WTC11 (cell line): ENCODE measurements at regions not wholly inside any gene's neighbourhood (a gene's known extent, or its start where the extent isn't known, plus 50 kb on each side); places are given as distances from the start of the nearest gene placed in this dataset.

Source experiments
- ATAC-seq: fragments of 200-7000 bp; cut with Tn5 transposase; 2 replicates; pipeline ENCODE4 v1.10.0; 2021; ENCODE audit warnings: mild to moderate bottlenecking, moderate library complexity
- CTCF ChIA-PET: fragments of 300-600 bp; sonication (Branson Sonifier 250); formaldehyde crosslinking; loops from one replicate; lab custom pipeline; 2021; ENCODE audit warnings: antibody characterized with exemption; lab: Charles Lee
- POLR2A ChIA-PET: fragments of 350-600 bp; sonication (Branson Sonifier 250); formaldehyde crosslinking; loops from one replicate; lab custom pipeline; 2021; ENCODE audit warnings: antibody characterized with exemption; lab: Charles Lee
- DNase-seq: peaks from one replicate; pipeline ENCODE4 v3.0.0; 2021; ENCODE audit warnings: low spot score
- H3K27ac Mint-ChIP-seq: 2 replicates; pipeline ENCODE4 v1.8.0; 2021; ENCODE audit warnings: mixed read lengths
- H3K27me3 Mint-ChIP-seq: 2 replicates; pipeline ENCODE4 v1.8.0; 2021; ENCODE audit warnings: low read depth, mild to moderate bottlenecking, moderate library complexity, mixed read lengths
- H3K36me3 Mint-ChIP-seq: 2 replicates; pipeline ENCODE4 v1.8.0; 2021; ENCODE audit warnings: mixed read lengths
- H3K4me1 Mint-ChIP-seq: 2 replicates; pipeline ENCODE4 v1.8.0; 2022; ENCODE audit warnings: mixed read lengths
- H3K4me3 Mint-ChIP-seq: 2 replicates; pipeline ENCODE4 v1.8.0; 2021; ENCODE audit warnings: mild to moderate bottlenecking, moderate library complexity, mixed read lengths
- H3K9me3 Mint-ChIP-seq: 2 replicates; pipeline ENCODE4 v1.8.0; 2021; ENCODE audit warnings: mixed read lengths
- ATF1 ChIP-seq: sonication (generic); formaldehyde crosslinking; IDR thresholded peaks from 2 replicates; pipeline ENCODE4 v1.8.1; 2023; ENCODE audit warnings: mild to moderate bottlenecking, moderate library complexity, missing genetic modification reagents
- CREM ChIP-seq: sonication (generic); formaldehyde crosslinking; IDR thresholded peaks from 2 replicates; pipeline ENCODE4 v1.8.1; 2022; ENCODE audit warnings: mild to moderate bottlenecking, missing genetic modification reagents, moderate library complexity
- E2F1 ChIP-seq: sonication (generic); formaldehyde crosslinking; IDR thresholded peaks from 2 replicates; pipeline ENCODE4 v1.8.0; 2022; ENCODE audit warnings: mild to moderate bottlenecking, missing genetic modification reagents
- E2F4 ChIP-seq: sonication (generic); formaldehyde crosslinking; IDR thresholded peaks from 2 replicates; pipeline ENCODE4 v1.8.1; 2022; ENCODE audit warnings: low read depth, mild to moderate bottlenecking, moderate library complexity, missing genetic modification reagents, borderline replicate concordance
- ESRRA ChIP-seq: sonication (generic); formaldehyde crosslinking; IDR thresholded peaks from 2 replicates; pipeline ENCODE4 v1.8.1; 2022; ENCODE audit warnings: mild to moderate bottlenecking, missing genetic modification reagents, borderline replicate concordance
- FOXP4 ChIP-seq: sonication (generic); formaldehyde crosslinking; IDR thresholded peaks from 2 replicates; pipeline ENCODE4 v1.8.0; 2022; ENCODE audit warnings: mild to moderate bottlenecking, missing genetic modification reagents
- JUN ChIP-seq: sonication (generic); formaldehyde crosslinking; IDR thresholded peaks from 2 replicates; pipeline ENCODE4 v1.8.0; 2023; ENCODE audit warnings: mild to moderate bottlenecking, missing genetic modification reagents
- PRDM15 ChIP-seq: sonication (generic); formaldehyde crosslinking; IDR thresholded peaks from 2 replicates; pipeline ENCODE4 v1.8.0; 2022; ENCODE audit warnings: missing genetic modification reagents
- RORB ChIP-seq: fragments of 250-450 bp; sonication (Bioruptor Pico); IDR thresholded peaks from 2 replicates; pipeline ENCODE4 v1.9.0; 2021; ENCODE audit warnings: mild to moderate bottlenecking
- SMAD4 ChIP-seq: sonication (generic); formaldehyde crosslinking; IDR thresholded peaks from 2 replicates; pipeline ENCODE4 v1.8.0; 2022; ENCODE audit warnings: mild to moderate bottlenecking, missing genetic modification reagents
- SOX15 ChIP-seq: fragments of 250-450 bp; sonication (Bioruptor Pico); IDR thresholded peaks from 2 replicates; pipeline ENCODE4 v1.9.0; 2021; ENCODE audit warnings: mild to moderate bottlenecking
- TEAD1 ChIP-seq: sonication (generic); formaldehyde crosslinking; IDR thresholded peaks from 2 replicates; pipeline ENCODE4 v1.8.0; 2022; ENCODE audit warnings: mild to moderate bottlenecking, missing genetic modification reagents
- ZNF138 ChIP-seq: sonication (generic); formaldehyde crosslinking; conservative IDR thresholded peaks from 2 replicates; pipeline ENCODE4 v1.8.1; 2022; ENCODE audit warnings: mild to moderate bottlenecking, moderate library complexity, missing genetic modification reagents
- ZNF281 ChIP-seq: sonication (generic); formaldehyde crosslinking; IDR thresholded peaks from 2 replicates; pipeline ENCODE4 v1.8.0; 2023; ENCODE audit warnings: mild to moderate bottlenecking, missing genetic modification reagents
- ZNF396 ChIP-seq: fragments of 250-450 bp; sonication (Bioruptor Pico); IDR thresholded peaks from 2 replicates; pipeline ENCODE4 v1.8.0; 2021; ENCODE audit warnings: mild to moderate bottlenecking, moderate library complexity, borderline replicate concordance
- ZNF532 ChIP-seq: fragments of 250-450 bp; sonication (Bioruptor Pico); IDR thresholded peaks from 2 replicates; pipeline ENCODE4 v1.9.0; 2021; ENCODE audit warnings: mild to moderate bottlenecking, borderline replicate concordance
- TF ChIP-seq, protein P1 (sequence below): sonication (generic); formaldehyde crosslinking; IDR thresholded peaks from 2 replicates; pipeline ENCODE4 v1.8.1; 2023; ENCODE audit warnings: mild to moderate bottlenecking, missing genetic modification reagents
- TF ChIP-seq, protein P2 (sequence below): sonication (generic); formaldehyde crosslinking; IDR thresholded peaks from 2 replicates; pipeline ENCODE4 v1.8.1; 2023; ENCODE audit warnings: mild to moderate bottlenecking, missing genetic modification reagents, moderate library complexity

GRCh38 chr17:13421581-13422130 lies 180.1 kb downstream of the HS3ST3A1 start:
- Mint-ChIP-seq H3K9me3 (peaks cover 5% of the 10 kb centered on the region), H3K27ac (no peak overlapping the region), H3K36me3 (no peaks in the 10 kb centered on the region), H3K27me3 (no peaks in the 10 kb centered on the region; the same call in 1 of the 2 replicates), H3K4me3 (no peak overlapping the region), H3K4me1 (no peaks in the 10 kb centered on the region)
- POLR2A ChIA-PET, result no interaction called here
- DNase-seq (no peak), ATAC-seq (no peak)
- CTCF ChIA-PET, result no interaction called here
- no peak for TF ChIP-seq ESRRA (CRISPR knock-in tag)
- TF ChIP-seq, protein P1, sequence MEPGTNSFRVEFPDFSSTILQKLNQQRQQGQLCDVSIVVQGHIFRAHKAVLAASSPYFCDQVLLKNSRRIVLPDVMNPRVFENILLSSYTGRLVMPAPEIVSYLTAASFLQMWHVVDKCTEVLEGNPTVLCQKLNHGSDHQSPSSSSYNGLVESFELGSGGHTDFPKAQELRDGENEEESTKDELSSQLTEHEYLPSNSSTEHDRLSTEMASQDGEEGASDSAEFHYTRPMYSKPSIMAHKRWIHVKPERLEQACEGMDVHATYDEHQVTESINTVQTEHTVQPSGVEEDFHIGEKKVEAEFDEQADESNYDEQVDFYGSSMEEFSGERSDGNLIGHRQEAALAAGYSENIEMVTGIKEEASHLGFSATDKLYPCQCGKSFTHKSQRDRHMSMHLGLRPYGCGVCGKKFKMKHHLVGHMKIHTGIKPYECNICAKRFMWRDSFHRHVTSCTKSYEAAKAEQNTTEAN (CRISPR knock-in tag), result no peak
- no peak for TF ChIP-seq ZNF281 (CRISPR knock-in tag)
- no peak for TF ChIP-seq JUN (CRISPR knock-in tag)
- TF ChIP-seq ATF1 (CRISPR knock-in tag), result no peak
- no peak for TF ChIP-seq SOX15
- no peak for TF ChIP-seq E2F1
- no peak for TF ChIP-seq RORB (CRISPR knock-in tag)
- TF ChIP-seq ZNF396, result no peak
- TF ChIP-seq FOXP4, result no peak
- TF ChIP-seq ZNF532 (CRISPR knock-in tag), result no peak
- no peak for TF ChIP-seq CREM (CRISPR knock-in tag)
- TF ChIP-seq ZNF138 (CRISPR knock-in tag), result no peak
- TF ChIP-seq, protein P2, sequence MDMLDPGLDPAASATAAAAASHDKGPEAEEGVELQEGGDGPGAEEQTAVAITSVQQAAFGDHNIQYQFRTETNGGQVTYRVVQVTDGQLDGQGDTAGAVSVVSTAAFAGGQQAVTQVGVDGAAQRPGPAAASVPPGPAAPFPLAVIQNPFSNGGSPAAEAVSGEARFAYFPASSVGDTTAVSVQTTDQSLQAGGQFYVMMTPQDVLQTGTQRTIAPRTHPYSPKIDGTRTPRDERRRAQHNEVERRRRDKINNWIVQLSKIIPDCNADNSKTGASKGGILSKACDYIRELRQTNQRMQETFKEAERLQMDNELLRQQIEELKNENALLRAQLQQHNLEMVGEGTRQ, result no peak
- TF ChIP-seq E2F4 (CRISPR knock-in tag), result no peak
- TF ChIP-seq SMAD4 (CRISPR knock-in tag), result no peak
- TF ChIP-seq PRDM15 (CRISPR knock-in tag), result no peak
- no peak for TF ChIP-seq TEAD1 (CRISPR knock-in tag)
